H1 (cell line): ENCODE measurements at regions not wholly inside any gene's neighbourhood (a gene's known extent, or its start where the extent isn't known, plus 50 kb on each side); places are given as distances from the start of the nearest gene placed in this dataset.

ENCODE experiments used
- CHD7 ChIP-seq: fragments of 300-600 bp; sonication (generic); IDR thresholded peaks from 2 replicates; pipeline ENCODE4 v1.7.1; 2012; ENCODE audit warnings: low read length, moderate library complexity, mild to moderate bottlenecking, inconsistent platforms; ENCODE audit not compliant: insufficient replicate concordance
- TCF12 ChIP-seq: IDR thresholded peaks from 2 replicates; pipeline ENCODE4 v1.6.1; 2011; ENCODE audit warnings: low read depth, mild to moderate bottlenecking, low read length

- TF ChIP-seq CHD7 (no peak), TCF12 (no peak)
- TF ChIP-seq, all 59 proteins: peak for 0
Measured at GRCh38 chr6:140976806-140977205, 1155.9 kb upstream of the GJE1 start (continued).
